Thyroid gland (tissue), 4 donors: ENCODE measurements at regions not wholly inside any gene's neighbourhood (a gene's known extent, or its start where the extent isn't known, plus 50 kb on each side); places are given as distances from the start of the nearest gene placed in this dataset.

Source experiments
- POLR2A ChIP-seq, 2 donors: fragments of 450-650 bp; IDR thresholded peaks; one replicate each; pipeline ENCODE4 v1.6.1; 2017; ENCODE audit warnings: antibody characterized with exemption in 2 of 2, mild to moderate bottlenecking in 2 of 2, moderate library complexity in 1 of 2
- TF ChIP-seq, protein P1 (sequence below), 6 experiments: fragments of 200-600 bp in 3 of 6; fragments of 450-650 bp in 3 of 6; sonication (generic) in 3 of 6; IDR thresholded peaks; one replicate each; pipeline ENCODE4 v1.5.1; 2016 to 2019; ENCODE audit warnings: antibody characterized with exemption in 6 of 6, mild to moderate bottlenecking in 2 of 6, inconsistent platforms in 1 of 6, moderate library complexity in 1 of 6

DNA sequence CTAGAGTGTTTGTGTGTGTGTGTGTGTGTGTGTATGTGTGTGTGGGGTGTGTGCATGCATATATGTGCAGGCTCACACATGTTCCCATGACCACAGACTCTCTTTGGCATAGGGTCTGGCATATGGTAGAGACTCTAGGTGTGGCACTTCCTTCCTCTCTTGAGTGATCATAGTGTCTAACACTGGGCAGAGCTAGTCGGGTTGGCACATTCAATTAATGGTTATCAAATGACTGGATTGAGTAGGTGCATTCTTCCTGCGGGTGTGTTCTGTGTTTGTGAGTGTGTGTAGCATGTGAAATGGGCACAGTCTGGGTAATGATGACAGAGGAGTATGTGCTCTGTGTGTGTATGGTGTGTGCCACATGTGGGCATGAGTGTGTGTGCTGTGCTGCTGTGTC lies 106.5 kb downstream of the EFNB1 start:
- TF ChIP-seq, protein P1, sequence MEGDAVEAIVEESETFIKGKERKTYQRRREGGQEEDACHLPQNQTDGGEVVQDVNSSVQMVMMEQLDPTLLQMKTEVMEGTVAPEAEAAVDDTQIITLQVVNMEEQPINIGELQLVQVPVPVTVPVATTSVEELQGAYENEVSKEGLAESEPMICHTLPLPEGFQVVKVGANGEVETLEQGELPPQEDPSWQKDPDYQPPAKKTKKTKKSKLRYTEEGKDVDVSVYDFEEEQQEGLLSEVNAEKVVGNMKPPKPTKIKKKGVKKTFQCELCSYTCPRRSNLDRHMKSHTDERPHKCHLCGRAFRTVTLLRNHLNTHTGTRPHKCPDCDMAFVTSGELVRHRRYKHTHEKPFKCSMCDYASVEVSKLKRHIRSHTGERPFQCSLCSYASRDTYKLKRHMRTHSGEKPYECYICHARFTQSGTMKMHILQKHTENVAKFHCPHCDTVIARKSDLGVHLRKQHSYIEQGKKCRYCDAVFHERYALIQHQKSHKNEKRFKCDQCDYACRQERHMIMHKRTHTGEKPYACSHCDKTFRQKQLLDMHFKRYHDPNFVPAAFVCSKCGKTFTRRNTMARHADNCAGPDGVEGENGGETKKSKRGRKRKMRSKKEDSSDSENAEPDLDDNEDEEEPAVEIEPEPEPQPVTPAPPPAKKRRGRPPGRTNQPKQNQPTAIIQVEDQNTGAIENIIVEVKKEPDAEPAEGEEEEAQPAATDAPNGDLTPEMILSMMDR (IDR thresholded peaks at IDR 0.05), result no peak
- TF ChIP-seq POLR2A (IDR thresholded peaks at IDR 0.05), result no peak
